ENCODE measurements at regions not wholly inside any gene's neighbourhood (a gene's known extent, or its start where the extent isn't known, plus 50 kb on each side); places are given as distances from the start of the nearest gene placed in this dataset.

- Histone ChIP-seq H2AFZ (ENCODE audit: low read depth, low read length) (no peak overlapping the region), H3K9me3 (replicated peaks; ENCODE audit: control insufficient read depth, insufficient read depth, low read length) (peaks cover 4% of the 10 kb centered on the region), H4K20me1 (replicated peaks; ENCODE audit: control insufficient read depth, extremely low read depth, insufficient read depth, low read length) (no peaks in the 10 kb centered on the region), H3K4me1 (ENCODE audit: control insufficient read depth, extremely low read depth, insufficient read depth, low read length) (no peaks in the 10 kb centered on the region), H3K9me1 (replicated peaks; ENCODE audit: control insufficient read depth, extremely low read depth, insufficient read depth, low read length) (no peaks in the 10 kb centered on the region), H3K27me3 (ENCODE audit: control insufficient read depth in 2 of 2, insufficient read depth in 2 of 2, low read length in 2 of 2) (no peaks in the 10 kb centered on the region), H3K36me3 (ENCODE audit: control insufficient read depth in 2 of 2, extremely low read depth in 1 of 2, insufficient read depth in 2 of 2, low read length in 2 of 2) (no peaks in the 10 kb centered on the region), H3K4me2 (ENCODE audit: insufficient read depth, low read length) (no peak overlapping the region), H3K4me3 (replicated peaks in 1 of 3; ENCODE audit: insufficient read depth in 1 of 3, low read depth in 1 of 3, low read length in 3 of 3) (no peak overlapping the region), H3K9ac (replicated peaks; ENCODE audit: extremely low read depth, insufficient read depth, low read length) (no peak overlapping the region), H3K79me2 (ENCODE audit: control insufficient read depth, insufficient read depth, low read length) (no peaks in the 10 kb centered on the region), H3K27ac (ENCODE audit: insufficient read depth, low read depth, low read length) (no peak overlapping the region)
- intact Hi-C loops (cut with micrococcal nuclease) = no loop called here
- TF ChIP-seq EZH2 (IDR thresholded peaks at IDR 0.05; ENCODE audit: borderline replicate concordance, low read depth, low read length, severe bottlenecking) = no peak
- no peak for TF ChIP-seq GATA2 (IDR thresholded peaks at IDR 0.05; ENCODE audit: insufficient read depth, insufficient read length, low read depth, low read length)
- TF ChIP-seq MAX (IDR thresholded peaks at IDR 0.05; ENCODE audit: insufficient read depth, insufficient read length) = no peak
- TF ChIP-seq CTCF (IDR thresholded peaks at IDR 0.05; ENCODE audit: extremely low read depth in 1 of 2, insufficient read depth in 1 of 2, low read depth in 1 of 2, low read length in 2 of 2) = no peak
- no peak for TF ChIP-seq JUN (IDR thresholded peaks at IDR 0.05; ENCODE audit: borderline replicate concordance, insufficient read depth, insufficient read length, low read depth)
- TF ChIP-seq POLR2AphosphoS5 (IDR thresholded peaks at IDR 0.05; ENCODE audit: insufficient read depth, low read depth, low read length) = no peak
- no peak for TF ChIP-seq MYC (IDR thresholded peaks at IDR 0.05; ENCODE audit: low read depth, low read length)
- TF ChIP-seq POLR2A (IDR thresholded peaks at IDR 0.05; ENCODE audit: low read depth, low read length) = no peak
- TF ChIP-seq FOS (IDR thresholded peaks at IDR 0.05; ENCODE audit: borderline replicate concordance, insufficient read depth, low read length) = no peak
- no peak for DNase-seq (ENCODE audit: low read depth, low spot score)
- FAIRE-seq = no peak
- BruUV-seq (replicated peaks) = no TSS peak
- ChIA-PET CTCF (no interaction called here), POLR2A (no interaction called here)
- dilution Hi-C loops (cut with MboI; ENCODE audit: extremely low pct_ligation_motif_present, low sequenced_read_pairs) = no loop called here
Observed at GRCh38 chr17:53475002-53475401, 347.7 kb upstream of the KIF2B start.
